VCaP (cell line): ENCODE measurements at regions not wholly inside any gene's neighbourhood (a gene's known extent, or its start where the extent isn't known, plus 50 kb on each side); places are given as distances from the start of the nearest gene placed in this dataset.

Experiments used
- H3K27ac ChIP-seq: fragments of 450-650 bp; 2 replicates; pipeline ENCODE4 v1.5.1; 2017
- CTCF ChIP-seq: fragments of 450-650 bp; conservative IDR thresholded peaks from 2 replicates; pipeline ENCODE4 v1.5.1; 2017; ENCODE audit warnings: mild to moderate bottlenecking, moderate library complexity

GRCh38 chr4:123158576-123158975 is 236.2 kb upstream of the NUDT6 start:
- TF ChIP-seq CTCF: no peak
- no peak overlapping the region for H3K27ac ChIP-seq

- no peak for TF ChIP-seq CTCF
- H3K27ac ChIP-seq: no peak overlapping the region
Observed at GRCh38 chr4:123159479-123159878, 237.1 kb upstream of the NUDT6 start.

DNA sequence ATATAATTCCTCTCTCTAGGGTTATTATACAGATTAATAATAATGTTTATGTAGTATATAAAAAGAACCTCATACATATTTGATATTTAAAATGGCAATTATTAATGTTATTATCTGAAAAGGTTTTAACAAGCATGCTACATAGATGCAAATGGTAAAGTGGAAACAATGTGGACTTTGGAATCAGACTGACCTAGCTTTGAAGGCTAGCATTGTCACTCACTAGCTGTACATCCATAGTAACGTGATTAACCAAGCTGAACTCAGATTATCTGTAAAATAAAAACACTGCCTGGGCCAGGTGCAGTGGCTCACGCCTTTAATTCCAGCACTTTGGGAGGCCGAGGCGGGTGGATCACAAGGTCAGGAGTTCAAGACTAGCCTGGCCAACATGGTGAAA is 233.7 kb upstream of the SPRY1 start:
- no peak for TF ChIP-seq CTCF
- H3K27ac ChIP-seq: no peak overlapping the region

- H3K27ac ChIP-seq: no peak overlapping the region
- TF ChIP-seq CTCF: no peak
Observed at GRCh38 chr4:123163501-123163900, 233.1 kb upstream of the SPRY1 start.

GRCh38 chr4:123166023-123166422 is 230.6 kb upstream of the SPRY1 start:
- TF ChIP-seq CTCF: no peak
- H3K27ac ChIP-seq: no peak overlapping the region

DNA sequence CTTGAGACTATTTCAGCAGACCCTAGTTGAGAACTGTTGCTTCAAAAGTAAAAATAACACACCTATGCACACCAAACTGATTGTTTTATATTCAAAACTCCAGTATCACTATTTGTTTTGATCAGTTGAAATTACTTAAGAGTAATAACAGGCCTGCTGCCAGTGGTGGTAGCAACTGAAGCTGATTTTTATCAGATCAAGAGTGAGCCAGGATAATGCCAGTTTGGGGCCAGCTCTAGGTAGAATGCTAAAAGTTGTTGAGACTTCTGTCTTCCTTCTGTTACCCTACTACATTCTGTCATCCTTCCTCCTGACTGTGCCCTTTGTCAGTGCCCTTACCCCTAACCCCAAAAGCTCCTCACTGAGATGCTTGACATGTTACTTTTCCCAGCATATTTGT is 228.7 kb upstream of the SPRY1 start:
- no peak for TF ChIP-seq CTCF
- no peak overlapping the region for H3K27ac ChIP-seq

GRCh38 chr4:123168812-123169211 is 227.8 kb upstream of the SPRY1 start:
- H3K27ac ChIP-seq: no peak overlapping the region
- TF ChIP-seq CTCF: no peak

- no peak overlapping the region for H3K27ac ChIP-seq
- no peak for TF ChIP-seq CTCF
Observed at GRCh38 chr4:123170843-123171242, 225.8 kb upstream of the SPRY1 start.
